Mucosa of descending colon (tissue), 3 donors: ENCODE measurements at regions not wholly inside any gene's neighbourhood (a gene's known extent, or its start where the extent isn't known, plus 50 kb on each side); places are given as distances from the start of the nearest gene placed in this dataset.

ENCODE experiments used
- ATAC-seq: fragments of 200-7000 bp; cut with Tn5 transposase; one replicate; pipeline ENCODE4 v1.9.1; 2020; ENCODE audit warnings: mild to moderate bottlenecking, moderate library complexity
- DNase-seq, 3 donors: peaks; one replicate each; pipeline ENCODE4 v3.0.0-alpha.2; 2020
- H3K36me3 ChIP-seq: fragments of 200-600 bp; one replicate; pipeline ENCODE4 v1.8.0; 2021; ENCODE audit warnings: low read depth, mild to moderate bottlenecking
- H3K4me1 ChIP-seq: fragments of 200-600 bp; one replicate; pipeline ENCODE4 v1.8.0; 2021; ENCODE audit warnings: low read depth, mild to moderate bottlenecking
- H3K4me3 ChIP-seq: fragments of 200-600 bp; one replicate; pipeline ENCODE4 v1.8.0; 2021; ENCODE audit warnings: mild to moderate bottlenecking
- H3K9me3 ChIP-seq: fragments of 200-600 bp; one replicate; pipeline ENCODE4 v1.8.0; 2021; ENCODE audit warnings: mild to moderate bottlenecking
- intact Hi-C, 2 donors: fragments of 100-400 bp; cut with DNase I in 1 of 2; cut with micrococcal nuclease in 1 of 2; formaldehyde crosslinking; loops; one replicate each; pipeline versions ENCODE4 v1.11.0 to v1.11.1; 2022; cut with DNase I, micrococcal nuclease
- TF ChIP-seq, protein P1 (sequence below): fragments of 200-600 bp; IDR thresholded peaks from one replicate; pipeline ENCODE4 v1.8.0; 2022; ENCODE audit warnings: antibody characterized with exemption, mild to moderate bottlenecking
- donor health status: DM: no; HTN: no; CAD: no; lungs with moderate emphysema.
- donor health status: DM: no; HTN: no; CAD: no.
- donor health status: DM: no; HTN: yes; CAD: no.

DNA sequence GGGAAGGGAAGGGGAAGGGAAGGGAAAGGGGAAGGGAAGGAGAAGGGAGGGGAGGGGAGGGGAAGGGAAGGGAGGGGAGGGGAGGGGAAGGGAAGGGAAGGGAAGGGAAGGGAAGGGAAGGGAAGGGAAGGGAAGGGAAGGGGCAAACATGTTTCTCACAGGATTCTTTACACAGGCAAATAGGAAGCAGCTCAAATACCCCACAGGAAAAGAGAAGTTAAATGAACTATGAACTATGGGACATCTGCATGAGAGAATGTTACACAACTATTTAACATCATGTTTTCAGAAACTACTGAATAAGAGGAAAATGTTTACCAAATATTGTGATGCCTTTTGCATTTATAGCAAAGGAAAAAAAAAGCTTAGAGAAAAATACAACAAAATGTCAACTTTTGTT lies 125.4 kb upstream of the SLC30A5 start:
- TF ChIP-seq, protein P1, sequence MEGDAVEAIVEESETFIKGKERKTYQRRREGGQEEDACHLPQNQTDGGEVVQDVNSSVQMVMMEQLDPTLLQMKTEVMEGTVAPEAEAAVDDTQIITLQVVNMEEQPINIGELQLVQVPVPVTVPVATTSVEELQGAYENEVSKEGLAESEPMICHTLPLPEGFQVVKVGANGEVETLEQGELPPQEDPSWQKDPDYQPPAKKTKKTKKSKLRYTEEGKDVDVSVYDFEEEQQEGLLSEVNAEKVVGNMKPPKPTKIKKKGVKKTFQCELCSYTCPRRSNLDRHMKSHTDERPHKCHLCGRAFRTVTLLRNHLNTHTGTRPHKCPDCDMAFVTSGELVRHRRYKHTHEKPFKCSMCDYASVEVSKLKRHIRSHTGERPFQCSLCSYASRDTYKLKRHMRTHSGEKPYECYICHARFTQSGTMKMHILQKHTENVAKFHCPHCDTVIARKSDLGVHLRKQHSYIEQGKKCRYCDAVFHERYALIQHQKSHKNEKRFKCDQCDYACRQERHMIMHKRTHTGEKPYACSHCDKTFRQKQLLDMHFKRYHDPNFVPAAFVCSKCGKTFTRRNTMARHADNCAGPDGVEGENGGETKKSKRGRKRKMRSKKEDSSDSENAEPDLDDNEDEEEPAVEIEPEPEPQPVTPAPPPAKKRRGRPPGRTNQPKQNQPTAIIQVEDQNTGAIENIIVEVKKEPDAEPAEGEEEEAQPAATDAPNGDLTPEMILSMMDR, result no peak
- DNase-seq (no peak), ATAC-seq (no peak)
- H3K4me1 ChIP-seq, result no peaks in the 10 kb centered on the region
- no peak overlapping the region for H3K4me3 ChIP-seq
- intact Hi-C loops, result no loop called here
- H3K36me3 ChIP-seq, result no peaks in the 10 kb centered on the region
- no peaks in the 10 kb centered on the region for H3K9me3 ChIP-seq

DNA sequence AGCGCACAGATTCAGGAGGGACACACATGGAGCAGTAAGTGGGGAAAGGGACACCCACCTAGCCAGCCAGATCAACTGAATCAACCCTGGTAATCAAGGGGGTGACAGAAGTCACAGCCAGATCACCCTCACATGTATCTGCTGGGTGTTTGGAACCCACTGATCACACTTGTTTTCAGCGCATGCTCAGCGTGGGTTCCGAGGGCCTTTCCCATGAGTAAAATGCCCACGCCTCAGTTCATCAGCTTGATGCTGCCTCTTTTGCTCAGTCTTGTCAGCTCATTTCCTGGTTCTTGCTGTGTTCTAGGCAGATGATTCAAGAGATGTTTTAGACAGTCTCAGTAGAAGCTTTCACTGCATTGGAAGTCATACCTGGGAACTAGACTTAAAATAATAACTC lies 123.2 kb upstream of the SLC30A5 start:
- H3K4me3 ChIP-seq, result no peak overlapping the region
- H3K9me3 ChIP-seq, result peaks cover 3% of the 10 kb centered on the region
- H3K4me1 ChIP-seq, result no peaks in the 10 kb centered on the region
- ATAC-seq (no peak), DNase-seq (no peak)
- H3K36me3 ChIP-seq, result no peaks in the 10 kb centered on the region
- intact Hi-C loops, result no loop called here
- TF ChIP-seq, protein P1, result no peak

DNA sequence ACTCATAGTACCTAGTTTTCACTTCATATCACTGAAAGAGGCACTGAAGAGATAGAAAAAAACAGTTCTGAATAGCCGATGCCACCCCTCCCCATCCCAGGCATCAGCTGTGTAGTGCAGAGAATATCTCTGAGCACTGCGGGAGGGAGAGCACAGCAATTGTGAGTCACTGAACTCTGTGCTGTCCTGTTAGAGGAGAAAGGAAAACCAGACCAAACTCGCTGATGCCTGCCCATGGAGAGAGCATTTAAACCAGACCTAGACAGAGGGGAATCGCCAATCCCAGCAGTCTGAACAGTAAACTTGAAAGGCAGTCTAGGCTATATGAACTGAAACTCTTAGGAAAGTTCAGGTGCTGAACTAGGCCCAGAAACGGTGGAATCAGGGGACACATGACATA lies 120.1 kb upstream of the SLC30A5 start:
- H3K4me1 ChIP-seq, result no peaks in the 10 kb centered on the region
- no peak overlapping the region for H3K4me3 ChIP-seq
- DNase-seq, result no peak
- intact Hi-C loops, result no loop called here
- TF ChIP-seq, protein P1, result no peak
- peaks cover 9% of the 10 kb centered on the region for H3K9me3 ChIP-seq
- no peak for ATAC-seq
- H3K36me3 ChIP-seq, result no peaks in the 10 kb centered on the region

DNA sequence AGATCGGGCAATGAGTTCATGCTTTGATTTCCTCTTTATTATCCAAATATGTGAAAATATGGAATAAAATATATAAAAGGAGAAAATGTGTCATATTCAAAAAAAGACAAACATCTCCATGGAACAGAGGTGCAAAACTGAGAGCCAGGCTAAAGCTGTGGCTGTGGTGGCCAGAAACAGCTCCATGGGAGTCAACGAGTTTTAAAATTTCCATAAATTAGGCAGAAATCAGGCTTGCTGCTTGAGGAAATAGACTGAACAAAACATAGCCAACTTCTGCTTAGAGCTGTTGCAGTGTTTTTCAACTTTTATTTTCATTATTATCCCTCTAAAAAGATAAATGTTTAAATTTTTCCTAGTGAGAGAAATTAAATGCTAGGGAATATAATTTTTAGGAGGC lies 110.8 kb upstream of the SLC30A5 start:
- intact Hi-C loops, result no loop called here
- Histone ChIP-seq H3K36me3 (no peaks in the 10 kb centered on the region), H3K4me1 (no peaks in the 10 kb centered on the region), H3K9me3 (no peaks in the 10 kb centered on the region), H3K4me3 (no peak overlapping the region)
- ATAC-seq (no peak), DNase-seq (no peak)
- TF ChIP-seq, protein P1, result no peak

DNA sequence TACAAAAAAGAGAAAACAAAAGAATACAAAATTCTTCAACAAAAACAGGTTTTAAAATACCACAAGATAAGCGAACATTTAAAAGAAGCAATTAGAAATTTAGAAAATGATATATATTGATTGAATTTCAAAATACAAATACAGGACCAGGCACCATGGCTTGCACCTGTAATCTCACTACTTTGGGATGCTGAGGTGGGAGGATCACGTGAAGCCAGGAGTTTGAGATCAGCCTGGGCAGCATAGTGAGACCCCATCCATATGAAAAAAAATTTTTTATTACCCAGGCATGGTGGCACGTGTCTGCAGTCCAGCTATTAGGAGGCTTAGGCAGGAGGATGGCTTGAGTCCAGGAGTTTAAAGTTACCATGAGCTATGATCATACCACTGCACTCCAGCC lies 109.9 kb upstream of the SLC30A5 start:
- Histone ChIP-seq H3K4me1 (no peaks in the 10 kb centered on the region), H3K4me3 (no peak overlapping the region), H3K36me3 (no peaks in the 10 kb centered on the region), H3K9me3 (no peaks in the 10 kb centered on the region)
- TF ChIP-seq, protein P1, result no peak
- DNase-seq (no peak), ATAC-seq (no peak)
- intact Hi-C loops, result no loop called here
